ENCODE measurements at regions not wholly inside any gene's neighbourhood (a gene's known extent, or its start where the extent isn't known, plus 50 kb on each side); places are given as distances from the start of the nearest gene placed in this dataset.

DNA sequence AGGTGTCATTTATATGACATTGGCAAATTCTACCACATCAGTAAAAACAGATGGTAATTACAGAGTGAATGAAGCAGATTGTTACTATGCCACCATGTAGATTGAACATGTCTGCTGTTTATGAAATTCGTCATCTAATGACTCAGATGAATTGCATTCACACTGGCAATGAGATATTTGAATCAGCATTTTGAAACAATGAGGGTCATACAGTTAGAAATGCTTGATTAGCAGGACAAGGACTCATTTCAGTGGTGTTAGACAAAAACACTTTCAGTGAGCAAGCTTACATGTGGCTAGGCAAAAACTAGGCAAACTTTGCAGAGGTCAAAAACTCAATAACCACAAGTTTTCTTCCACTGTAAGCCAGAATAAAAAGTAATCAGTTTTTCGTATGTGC, 1165.0 kb downstream of the SLITRK1 start:
- TF ChIP-seq, protein P1, sequence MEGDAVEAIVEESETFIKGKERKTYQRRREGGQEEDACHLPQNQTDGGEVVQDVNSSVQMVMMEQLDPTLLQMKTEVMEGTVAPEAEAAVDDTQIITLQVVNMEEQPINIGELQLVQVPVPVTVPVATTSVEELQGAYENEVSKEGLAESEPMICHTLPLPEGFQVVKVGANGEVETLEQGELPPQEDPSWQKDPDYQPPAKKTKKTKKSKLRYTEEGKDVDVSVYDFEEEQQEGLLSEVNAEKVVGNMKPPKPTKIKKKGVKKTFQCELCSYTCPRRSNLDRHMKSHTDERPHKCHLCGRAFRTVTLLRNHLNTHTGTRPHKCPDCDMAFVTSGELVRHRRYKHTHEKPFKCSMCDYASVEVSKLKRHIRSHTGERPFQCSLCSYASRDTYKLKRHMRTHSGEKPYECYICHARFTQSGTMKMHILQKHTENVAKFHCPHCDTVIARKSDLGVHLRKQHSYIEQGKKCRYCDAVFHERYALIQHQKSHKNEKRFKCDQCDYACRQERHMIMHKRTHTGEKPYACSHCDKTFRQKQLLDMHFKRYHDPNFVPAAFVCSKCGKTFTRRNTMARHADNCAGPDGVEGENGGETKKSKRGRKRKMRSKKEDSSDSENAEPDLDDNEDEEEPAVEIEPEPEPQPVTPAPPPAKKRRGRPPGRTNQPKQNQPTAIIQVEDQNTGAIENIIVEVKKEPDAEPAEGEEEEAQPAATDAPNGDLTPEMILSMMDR (conservative IDR thresholded peaks at IDR 0.05; ENCODE audit: low read depth, low read length) = no peak
- no peak for TF ChIP-seq EZH2 (IDR thresholded peaks at IDR 0.05; ENCODE audit: low read length, unreplicated experiment)
